ENCODE measurements at regions not wholly inside any gene's neighbourhood (a gene's known extent, or its start where the extent isn't known, plus 50 kb on each side); places are given as distances from the start of the nearest gene placed in this dataset.

GRCh38 chr10:28857164-28857563 is 179.8 kb downstream of the BAMBI start:
- no peak for TF ChIP-seq POLR2AphosphoS5 (IDR thresholded peaks at IDR 0.05)
- no peak for TF ChIP-seq CTCF (IDR thresholded peaks at IDR 0.05)
- TF ChIP-seq POLR2A (IDR thresholded peaks at IDR 0.05): no peak
- no peak for TF ChIP-seq EP300 (IDR thresholded peaks at IDR 0.05)
